ENCODE measurements at regions not wholly inside any gene's neighbourhood (a gene's known extent, or its start where the extent isn't known, plus 50 kb on each side); places are given as distances from the start of the nearest gene placed in this dataset.

GRCh38 chr5:159850160-159850559, 66.1 kb upstream of the ADRA1B start:
- no peak overlapping the region for H3K4me3 ChIP-seq
- no peaks in the 10 kb centered on the region for H3K4me1 ChIP-seq
- H3K27ac ChIP-seq, result no peak overlapping the region
- DNase-seq (ENCODE audit: low spot score in 2 of 2), result no peak
- TF ChIP-seq POLR2AphosphoS5 (IDR thresholded peaks at IDR 0.05) (peak in 1 of 3 donors; percentile 54), CTCF (IDR thresholded peaks at IDR 0.05) (no peak)
- no peaks in the 10 kb centered on the region for H3K9me3 ChIP-seq
- intact Hi-C loops (cut with DNase I; ENCODE audit: low total_unique reads), result no loop called here
- H3K27me3 ChIP-seq, result no peaks in the 10 kb centered on the region
- H3K36me3 ChIP-seq, result no peaks in the 10 kb centered on the region

GRCh38 chr5:159851053-159851452, 65.2 kb upstream of the ADRA1B start:
- no peaks in the 10 kb centered on the region for H3K27me3 ChIP-seq
- no peak overlapping the region for H3K27ac ChIP-seq
- H3K36me3 ChIP-seq, result no peaks in the 10 kb centered on the region
- no peak overlapping the region for H3K4me3 ChIP-seq
- TF ChIP-seq CTCF (IDR thresholded peaks at IDR 0.05) (no peak), POLR2AphosphoS5 (IDR thresholded peaks at IDR 0.05) (no peak), POLR2A (IDR thresholded peaks at IDR 0.05) (no peak)
- H3K9me3 ChIP-seq, result no peaks in the 10 kb centered on the region
- no peaks in the 10 kb centered on the region for H3K4me1 ChIP-seq
- intact Hi-C loops (cut with DNase I; ENCODE audit: low total_unique reads), result no loop called here
- no peak for DNase-seq (ENCODE audit: low spot score in 2 of 2)

- Histone ChIP-seq H3K4me1 (no peaks in the 10 kb centered on the region), H3K36me3 (no peaks in the 10 kb centered on the region), H3K27ac (no peak overlapping the region), H3K9me3 (no peaks in the 10 kb centered on the region), H3K4me3 (no peak overlapping the region), H3K27me3 (no peaks in the 10 kb centered on the region)
- no peak for DNase-seq (ENCODE audit: low spot score in 2 of 2)
- TF ChIP-seq CTCF (IDR thresholded peaks at IDR 0.05) (no peak), POLR2AphosphoS5 (IDR thresholded peaks at IDR 0.05) (no peak), POLR2A (IDR thresholded peaks at IDR 0.05) (no peak)
- intact Hi-C loops (cut with DNase I; ENCODE audit: low total_unique reads), result no loop called here
These were observed 61.4 kb upstream of the ADRA1B start for GRCh38 chr5:159854916-159855315.

GRCh38 chr5:159855476-159856191, 60.6 kb upstream of the ADRA1B start:
- intact Hi-C loops (cut with DNase I; ENCODE audit: low total_unique reads), result no loop called here
- Histone ChIP-seq H3K9me3 (no peaks in the 10 kb centered on the region), H3K27ac (no peak overlapping the region), H3K4me1 (no peaks in the 10 kb centered on the region), H3K27me3 (no peaks in the 10 kb centered on the region), H3K36me3 (no peaks in the 10 kb centered on the region), H3K4me3 (no peak overlapping the region)
- TF ChIP-seq CTCF (IDR thresholded peaks at IDR 0.05), result no peak
- no peak for TF ChIP-seq POLR2A (IDR thresholded peaks at IDR 0.05)
- TF ChIP-seq POLR2AphosphoS5 (IDR thresholded peaks at IDR 0.05), result no peak
- DNase-seq (ENCODE audit: low spot score in 2 of 2), result no peak

GRCh38 chr5:159858871-159859270, 57.4 kb upstream of the ADRA1B start:
- intact Hi-C loops (cut with DNase I; ENCODE audit: low total_unique reads), result no loop called here
- Histone ChIP-seq H3K36me3 (no peaks in the 10 kb centered on the region), H3K9me3 (no peaks in the 10 kb centered on the region), H3K27me3 (no peaks in the 10 kb centered on the region), H3K27ac (no peak overlapping the region), H3K4me1 (no peaks in the 10 kb centered on the region), H3K4me3 (no peak overlapping the region)
- TF ChIP-seq POLR2A (IDR thresholded peaks at IDR 0.05) (no peak), CTCF (IDR thresholded peaks at IDR 0.05) (no peak), POLR2AphosphoS5 (IDR thresholded peaks at IDR 0.05) (no peak)
- no peak for DNase-seq (ENCODE audit: low spot score in 2 of 2)

Measured in breast epithelium (tissue), 4 donors.